KMS-11 (cell line): ENCODE measurements at regions not wholly inside any gene's neighbourhood (a gene's known extent, or its start where the extent isn't known, plus 50 kb on each side); places are given as distances from the start of the nearest gene placed in this dataset.

Experiments
- H2AFZ ChIP-seq: fragments of 200-600 bp; sonication (generic); 2 replicates; pipeline ENCODE4 v1.6.1; 2016; ENCODE audit warnings: antibody characterized with exemption, mixed run types, low read depth
- H3K27ac ChIP-seq: fragments of 200-600 bp; sonication (generic); 2 replicates; pipeline ENCODE4 v1.6.1; 2016; ENCODE audit warnings: mild to moderate bottlenecking, mixed run types
- H3K27me3 ChIP-seq: fragments of 200-600 bp; sonication (generic); 2 replicates; pipeline ENCODE4 v1.6.1; 2017; ENCODE audit warnings: mild to moderate bottlenecking, low read depth, mixed run types, moderate library complexity; ENCODE audit not compliant: insufficient read depth
- H3K36me3 ChIP-seq: fragments of 200-600 bp; sonication (generic); 2 replicates; pipeline ENCODE4 v1.6.1; 2017; ENCODE audit warnings: mild to moderate bottlenecking, mixed run types; ENCODE audit not compliant: insufficient read depth
- H3K4me1 ChIP-seq: fragments of 200-600 bp; sonication (generic); 2 replicates; pipeline ENCODE4 v1.6.1; 2016; ENCODE audit warnings: mild to moderate bottlenecking, low read depth, mixed run types; ENCODE audit not compliant: poor library complexity, severe bottlenecking
- H3K4me2 ChIP-seq: fragments of 200-600 bp; sonication (generic); 2 replicates; pipeline ENCODE4 v1.7.0; 2016; ENCODE audit warnings: mild to moderate bottlenecking, mixed run types
- H3K4me3 ChIP-seq: fragments of 200-600 bp; sonication (generic); IDR thresholded peaks from 2 replicates; pipeline ENCODE4 v1.6.1; 2017; ENCODE audit warnings: low read depth, low read length, mixed read lengths; ENCODE audit not compliant: insufficient read depth
- H3K79me2 ChIP-seq: fragments of 200-600 bp; sonication (generic); 2 replicates; pipeline ENCODE4 v1.6.1; 2016; ENCODE audit warnings: low read depth, mixed run types; ENCODE audit not compliant: insufficient read depth
- H3K9ac ChIP-seq: fragments of 200-600 bp; sonication (generic); 2 replicates; pipeline ENCODE4 v1.6.1; 2016; ENCODE audit warnings: mild to moderate bottlenecking, mixed run types
- H4K20me1 ChIP-seq: fragments of 200-600 bp; sonication (generic); 2 replicates; pipeline ENCODE4 v1.6.1; 2016; ENCODE audit warnings: mild to moderate bottlenecking, mixed run types; ENCODE audit not compliant: insufficient read depth
- TF ChIP-seq, protein P1 (sequence below): fragments of 200-600 bp; sonication (generic); conservative IDR thresholded peaks from 2 replicates; pipeline ENCODE4 v1.6.1; 2017; ENCODE audit warnings: low read depth, mild to moderate bottlenecking, antibody characterized with exemption, low read length, moderate library complexity, mixed read lengths

DNA sequence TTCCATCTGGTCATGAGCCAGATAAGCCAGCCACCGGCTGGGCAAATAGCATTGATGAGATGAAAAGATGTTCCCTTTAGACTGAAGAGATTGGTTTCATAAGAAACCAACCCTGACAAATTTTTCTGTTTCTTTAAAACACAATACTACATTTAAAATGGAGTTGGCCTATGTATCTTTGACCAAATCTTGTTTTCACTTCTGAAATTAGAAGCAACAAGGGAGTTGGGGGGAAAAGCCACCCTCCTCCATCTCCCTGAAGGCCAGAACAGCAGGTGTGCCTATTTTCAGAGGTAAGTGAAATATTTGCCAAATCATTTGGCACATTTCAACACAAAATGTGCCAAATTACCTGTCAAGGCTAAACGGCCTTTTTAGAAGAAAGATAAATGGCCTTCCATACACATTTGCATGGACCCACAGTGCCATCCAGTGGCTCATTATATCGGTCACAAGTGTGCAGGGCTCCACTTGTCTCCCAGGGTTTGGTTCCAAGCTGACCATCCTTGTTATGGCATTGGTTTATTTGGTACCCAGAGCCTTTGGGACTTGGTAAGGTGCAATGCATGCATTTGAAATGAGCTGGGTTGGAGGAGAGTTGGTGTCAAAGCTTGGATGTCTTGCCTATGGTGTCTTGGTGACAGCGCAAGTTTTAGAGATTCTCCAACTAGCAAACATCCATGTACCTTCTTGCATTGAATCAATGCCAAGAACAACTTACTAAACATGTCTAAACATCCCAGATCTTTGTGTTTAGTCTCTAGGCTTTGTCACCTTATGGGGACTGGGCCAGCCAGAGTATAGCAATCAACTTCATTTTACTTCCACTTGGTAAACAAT is 372.0 kb upstream of the KIF2A start:
- Histone ChIP-seq H2AFZ (no peak overlapping the region), H3K4me2 (peak overlapping the region; percentile 9; the same call in 1 of the 2 replicates)

GRCh38 chr5:61941637-61942036 is 364.4 kb upstream of the KIF2A start:
- H3K36me3 ChIP-seq = no peaks in the 10 kb centered on the region
- H3K27ac ChIP-seq = no peak overlapping the region
- H3K4me1 ChIP-seq = no peaks in the 10 kb centered on the region
- no peaks in the 10 kb centered on the region for H4K20me1 ChIP-seq
- H3K79me2 ChIP-seq = no peaks in the 10 kb centered on the region
- no peak overlapping the region for H3K4me2 ChIP-seq
- no peak overlapping the region for H3K9ac ChIP-seq
- H3K4me3 ChIP-seq = no peak overlapping the region
- H3K27me3 ChIP-seq = no peaks in the 10 kb centered on the region
- H2AFZ ChIP-seq = no peak overlapping the region
- TF ChIP-seq, protein P1, sequence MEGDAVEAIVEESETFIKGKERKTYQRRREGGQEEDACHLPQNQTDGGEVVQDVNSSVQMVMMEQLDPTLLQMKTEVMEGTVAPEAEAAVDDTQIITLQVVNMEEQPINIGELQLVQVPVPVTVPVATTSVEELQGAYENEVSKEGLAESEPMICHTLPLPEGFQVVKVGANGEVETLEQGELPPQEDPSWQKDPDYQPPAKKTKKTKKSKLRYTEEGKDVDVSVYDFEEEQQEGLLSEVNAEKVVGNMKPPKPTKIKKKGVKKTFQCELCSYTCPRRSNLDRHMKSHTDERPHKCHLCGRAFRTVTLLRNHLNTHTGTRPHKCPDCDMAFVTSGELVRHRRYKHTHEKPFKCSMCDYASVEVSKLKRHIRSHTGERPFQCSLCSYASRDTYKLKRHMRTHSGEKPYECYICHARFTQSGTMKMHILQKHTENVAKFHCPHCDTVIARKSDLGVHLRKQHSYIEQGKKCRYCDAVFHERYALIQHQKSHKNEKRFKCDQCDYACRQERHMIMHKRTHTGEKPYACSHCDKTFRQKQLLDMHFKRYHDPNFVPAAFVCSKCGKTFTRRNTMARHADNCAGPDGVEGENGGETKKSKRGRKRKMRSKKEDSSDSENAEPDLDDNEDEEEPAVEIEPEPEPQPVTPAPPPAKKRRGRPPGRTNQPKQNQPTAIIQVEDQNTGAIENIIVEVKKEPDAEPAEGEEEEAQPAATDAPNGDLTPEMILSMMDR = no peak

More for the DNA sequence above, 372.0 kb upstream of the KIF2A start:
- H3K27ac ChIP-seq = no peak overlapping the region
- no peak overlapping the region for H3K4me3 ChIP-seq
- H3K4me1 ChIP-seq = peaks cover 7% of the 10 kb centered on the region
- no peaks in the 10 kb centered on the region for H3K36me3 ChIP-seq
- H3K27me3 ChIP-seq = no peaks in the 10 kb centered on the region
- H3K9ac ChIP-seq = no peak overlapping the region
- H3K79me2 ChIP-seq = no peaks in the 10 kb centered on the region
- no peaks in the 10 kb centered on the region for H4K20me1 ChIP-seq
- TF ChIP-seq, protein P1 = peak; percentile 93

DNA sequence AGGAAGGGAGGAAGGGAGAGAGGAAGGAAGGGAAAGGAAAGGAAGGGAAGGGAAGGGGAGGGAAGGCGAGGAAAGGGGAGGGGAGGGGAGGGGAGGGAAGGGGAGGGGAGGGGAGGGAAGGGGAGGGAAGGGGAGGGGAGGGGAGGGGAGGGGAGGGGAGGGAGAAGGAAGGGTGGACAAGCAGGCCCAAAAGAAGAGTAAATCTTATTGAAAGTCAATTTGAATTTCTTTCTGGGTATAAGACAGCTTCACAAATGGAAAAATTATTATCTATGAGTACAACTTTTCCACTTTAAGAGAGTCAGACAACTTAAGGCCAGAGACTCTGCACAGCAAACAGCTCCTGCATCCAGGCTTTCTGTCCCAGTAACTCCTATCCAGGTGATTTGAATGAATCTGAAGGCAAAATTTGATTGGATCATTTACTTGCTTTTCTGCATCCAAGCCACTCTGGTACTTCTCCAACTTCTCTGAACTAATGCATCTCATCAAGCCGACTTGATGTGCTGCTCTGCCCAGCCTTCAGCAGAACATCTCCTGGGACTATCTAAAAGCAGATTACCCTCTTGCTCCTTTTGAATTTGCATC is 363.4 kb upstream of the KIF2A start:
- no peak overlapping the region for H3K4me3 ChIP-seq
- H3K4me1 ChIP-seq = no peaks in the 10 kb centered on the region
- H3K36me3 ChIP-seq = no peaks in the 10 kb centered on the region
- H3K79me2 ChIP-seq = no peaks in the 10 kb centered on the region
- no peak overlapping the region for H3K9ac ChIP-seq
- no peaks in the 10 kb centered on the region for H3K27me3 ChIP-seq
- H4K20me1 ChIP-seq = no peaks in the 10 kb centered on the region
- TF ChIP-seq, protein P1 = no peak
- H3K4me2 ChIP-seq = no peak overlapping the region
- H2AFZ ChIP-seq = no peak overlapping the region
- H3K27ac ChIP-seq = no peak overlapping the region

GRCh38 chr5:61943713-61944112 is 362.3 kb upstream of the KIF2A start:
- Histone ChIP-seq H3K4me1 (no peaks in the 10 kb centered on the region), H2AFZ (no peak overlapping the region), H3K27ac (no peak overlapping the region), H3K27me3 (no peaks in the 10 kb centered on the region), H3K4me2 (no peak overlapping the region), H3K79me2 (no peaks in the 10 kb centered on the region), H3K9ac (no peak overlapping the region), H3K4me3 (no peak overlapping the region), H3K36me3 (no peaks in the 10 kb centered on the region), H4K20me1 (no peaks in the 10 kb centered on the region)
- TF ChIP-seq, protein P1 = no peak
